Endothelial cell of umbilical vein (primary cell): ENCODE measurements at regions not wholly inside any gene's neighbourhood (a gene's known extent, or its start where the extent isn't known, plus 50 kb on each side); places are given as distances from the start of the nearest gene placed in this dataset.

Source experiments
- BruUV-seq: library from RNA; stranded (reverse); fragments of 400-500 nt; replicated peaks from 2 replicates; lab custom pipeline; 2021; lab: Mats Ljungman, UMichigan
- CTCF ChIA-PET: fragments of 300-600, 350-600 bp; sonication (Branson Sonifier 250); formaldehyde crosslinking; loops from one replicate; lab custom pipeline; 2021; ENCODE audit warnings: antibody characterized with exemption, inconsistent platforms; lab: Charles Lee
- POLR2A ChIA-PET: fragments of 300-600, 350-600 bp; sonication (Branson Sonifier 250); formaldehyde crosslinking; loops from one replicate; lab custom pipeline; 2021; ENCODE audit warnings: antibody characterized with exemption, inconsistent platforms; lab: Charles Lee
- DNase-seq: peaks from one replicate; pipeline ENCODE4 v3.0.0-alpha.2; 2011; ENCODE audit warnings: low read depth, low spot score
- FAIRE-seq: peaks from 2 replicates; lab custom pipeline; 2011; peaks lifted over from hg19 to GRCh38; lab: Jason Lieb, UNC
- H2AFZ ChIP-seq: 2 replicates; pipeline ENCODE4 v1.6.0; 2012; ENCODE audit warnings: low read depth, low read length, control low read depth, inconsistent platforms
- H3K27ac ChIP-seq: 2 replicates; pipeline ENCODE4 v1.5.1; 2011; ENCODE audit warnings: low read depth, mild to moderate bottlenecking, control low read depth, low read length, moderate library complexity; ENCODE audit not compliant: insufficient read depth
- H3K27me3 ChIP-seq, 2 experiments: 2 replicates each; pipeline versions ENCODE4 v1.6.0 to v1.6.1; 2011; ENCODE audit warnings: low read length in 2 of 2, mixed read lengths in 1 of 2; ENCODE audit not compliant: control insufficient read depth in 2 of 2, insufficient read depth in 2 of 2
- H3K36me3 ChIP-seq, 2 experiments: 2 replicates in 1 of 2; 3 replicates in 1 of 2; pipeline ENCODE4 v1.5.1; 2011; ENCODE audit warnings: low read length in 2 of 2, mild to moderate bottlenecking in 1 of 2, moderate library complexity in 1 of 2; ENCODE audit not compliant: control insufficient read depth in 2 of 2, insufficient read depth in 2 of 2; ENCODE audit errors: extremely low read depth in 1 of 2
- H3K4me1 ChIP-seq: 3 replicates; pipeline ENCODE4 v1.5.1; 2011; ENCODE audit warnings: mild to moderate bottlenecking, low read length; ENCODE audit not compliant: control insufficient read depth, insufficient read depth; ENCODE audit errors: extremely low read depth
- H3K4me2 ChIP-seq: 2 replicates; pipeline ENCODE4 v1.6.1; 2011; ENCODE audit warnings: low read length, control low read depth, mixed read lengths; ENCODE audit not compliant: insufficient read depth
- H3K4me3 ChIP-seq, 3 experiments: fragments of 200-600 bp in 1 of 3; sonication (generic), shearing (Covaris generic) in 1 of 3; replicated peaks in 1 of 3; 2 replicates each; pipeline ENCODE4 v1.5.1; 2011 to 2016; ENCODE audit warnings: control low read depth in 3 of 3, low read length in 3 of 3, mild to moderate bottlenecking in 2 of 3, inconsistent platforms in 1 of 3, low read depth in 1 of 3, moderate library complexity in 1 of 3; ENCODE audit not compliant: insufficient read depth in 1 of 3
- H3K79me2 ChIP-seq: 2 replicates; pipeline ENCODE4 v1.6.0; 2012; ENCODE audit warnings: low read length, inconsistent platforms; ENCODE audit not compliant: control insufficient read depth, insufficient read depth
- H3K9ac ChIP-seq: replicated peaks from 2 replicates; pipeline ENCODE3; 2011; ENCODE audit warnings: low read length, control low read depth; ENCODE audit not compliant: insufficient read depth; ENCODE audit errors: extremely low read depth
- H3K9me1 ChIP-seq: replicated peaks from 3 replicates; pipeline ENCODE4 v1.6.0; 2011; ENCODE audit warnings: mild to moderate bottlenecking, low read length; ENCODE audit not compliant: control insufficient read depth, insufficient read depth; ENCODE audit errors: extremely low read depth
- H3K9me3 ChIP-seq: replicated peaks from 2 replicates; pipeline ENCODE4 v1.5.1; 2012; ENCODE audit warnings: low read length, inconsistent platforms; ENCODE audit not compliant: control insufficient read depth, insufficient read depth
- H4K20me1 ChIP-seq: replicated peaks from 2 replicates; pipeline ENCODE3; 2011; ENCODE audit warnings: mild to moderate bottlenecking, low read length; ENCODE audit not compliant: control insufficient read depth, insufficient read depth; ENCODE audit errors: extremely low read depth
- CTCF ChIP-seq, 2 donors: IDR thresholded peaks; 1 replicate in 1 of 2; 2 replicates in 1 of 2; pipeline ENCODE4 v1.5.1; 2011; ENCODE audit warnings: low read length in 2 of 2, mild to moderate bottlenecking in 2 of 2, moderate library complexity in 2 of 2, control low read depth in 1 of 2, inconsistent platforms in 1 of 2, low read depth in 1 of 2; ENCODE audit not compliant: insufficient read depth in 1 of 2; ENCODE audit errors: extremely low read depth in 1 of 2
- EZH2 ChIP-seq: IDR thresholded peaks from 2 replicates; pipeline ENCODE4 v1.6.1; 2012; ENCODE audit warnings: borderline replicate concordance, low read depth, mild to moderate bottlenecking, moderate library complexity, low read length, inconsistent platforms; ENCODE audit not compliant: severe bottlenecking
- FOS ChIP-seq: IDR thresholded peaks from 2 replicates; pipeline ENCODE4 v1.6.1; 2011; ENCODE audit warnings: mild to moderate bottlenecking, low read length, moderate library complexity, borderline replicate concordance; ENCODE audit not compliant: insufficient read depth
- GATA2 ChIP-seq: IDR thresholded peaks from 2 replicates; pipeline ENCODE4 v1.7.0; 2011; ENCODE audit warnings: low read depth, mild to moderate bottlenecking, moderate library complexity, mixed read lengths, low read length; ENCODE audit not compliant: insufficient read length, insufficient read depth
- JUN ChIP-seq: IDR thresholded peaks from 2 replicates; pipeline ENCODE4 v1.6.1; 2011; ENCODE audit warnings: borderline replicate concordance, low read depth; ENCODE audit not compliant: insufficient read length, insufficient read depth
- MYC ChIP-seq: IDR thresholded peaks from one replicate; pipeline ENCODE4 v1.6.1; 2011; ENCODE audit warnings: mild to moderate bottlenecking, low read depth, low read length
- POLR2A ChIP-seq: IDR thresholded peaks from 2 replicates; pipeline ENCODE4 v1.6.1; 2012; ENCODE audit warnings: low read depth, mild to moderate bottlenecking, control low read depth, low read length
- POLR2AphosphoS5 ChIP-seq: IDR thresholded peaks from 2 replicates; pipeline ENCODE4 v1.6.1; 2012; ENCODE audit warnings: low read depth, mild to moderate bottlenecking, control low read depth, low read length, moderate library complexity; ENCODE audit not compliant: insufficient read depth
- dilution Hi-C: fragments of 300-500 bp; cut with MboI; formaldehyde crosslinking; loops from one replicate; pipeline ENCODE4 v1.15.0; 2019; ENCODE audit warnings: low sequenced_read_pairs; ENCODE audit not compliant: extremely low pct_ligation_motif_present
- intact Hi-C: fragments of 100-400 bp; cut with micrococcal nuclease; formaldehyde crosslinking; loops from one replicate; pipeline ENCODE4 v1.10.0; 2022
- TF ChIP-seq, protein P1 (sequence below): IDR thresholded peaks from 2 replicates; pipeline ENCODE4 v1.6.1; 2011; ENCODE audit not compliant: insufficient read depth, insufficient read length

DNA sequence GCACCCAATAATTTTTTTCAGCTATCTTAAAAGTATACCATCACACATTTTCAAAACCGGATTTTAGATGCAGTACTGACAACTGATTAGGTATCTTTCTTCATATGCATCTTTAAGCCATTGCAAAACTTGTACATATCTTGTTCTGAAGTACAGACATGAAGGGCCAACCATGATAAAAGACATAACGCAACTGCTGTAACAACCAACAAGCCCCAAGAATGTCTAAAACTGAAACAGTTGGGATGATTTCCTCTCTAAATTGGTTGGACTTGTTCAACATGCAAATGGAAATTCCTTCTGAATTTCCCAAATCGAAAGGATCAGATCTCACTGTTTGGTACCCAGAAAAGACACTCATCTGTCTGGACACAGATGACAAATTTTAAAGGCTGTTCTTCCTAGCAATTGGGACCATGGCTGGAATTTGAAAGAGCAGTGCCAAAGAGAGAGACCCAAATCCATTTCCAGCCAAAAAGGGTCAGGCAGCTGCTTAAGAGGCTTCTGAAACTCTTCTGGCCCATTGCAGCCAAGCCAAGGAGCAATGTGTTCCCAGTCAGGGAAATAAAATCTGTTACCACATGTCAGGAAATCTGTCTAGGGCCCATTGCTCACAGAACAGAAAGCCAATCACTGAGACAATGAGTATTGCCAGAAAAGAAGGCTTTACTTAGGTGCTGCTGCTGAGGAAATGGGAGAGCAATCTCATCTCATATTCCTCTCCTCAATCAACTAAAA is 1122.4 kb upstream of the USP15 start:
- no peak overlapping the region for H3K4me2 ChIP-seq
- H3K27me3 ChIP-seq, result no peaks in the 10 kb centered on the region
- H3K36me3 ChIP-seq, result no peaks in the 10 kb centered on the region
- H3K9me3 ChIP-seq, result no peaks in the 10 kb centered on the region
- no peaks in the 10 kb centered on the region for H3K79me2 ChIP-seq
- DNase-seq, result no peak
- BruUV-seq, result no TSS peak
- ChIA-PET CTCF (no interaction called here), POLR2A (no interaction called here)
- dilution Hi-C loops (no loop called here), intact Hi-C loops (no loop called here)
- H3K9me1 ChIP-seq, result no peaks in the 10 kb centered on the region
- no peak overlapping the region for H3K27ac ChIP-seq
- no peak overlapping the region for H3K9ac ChIP-seq
- H3K4me3 ChIP-seq, result no peak overlapping the region
- H3K4me1 ChIP-seq, result no peaks in the 10 kb centered on the region
- no peak for FAIRE-seq
- TF ChIP-seq GATA2, result no peak
- TF ChIP-seq, protein P1, sequence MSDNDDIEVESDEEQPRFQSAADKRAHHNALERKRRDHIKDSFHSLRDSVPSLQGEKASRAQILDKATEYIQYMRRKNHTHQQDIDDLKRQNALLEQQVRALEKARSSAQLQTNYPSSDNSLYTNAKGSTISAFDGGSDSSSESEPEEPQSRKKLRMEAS, result no peak
- no peak for TF ChIP-seq POLR2AphosphoS5
- TF ChIP-seq POLR2A, result no peak
- TF ChIP-seq MYC, result no peak
- TF ChIP-seq CTCF (IDR thresholded peaks at IDR 0.05; ENCODE audit: extremely low read depth in 1 of 2, insufficient read depth in 1 of 2, low read depth in 1 of 2, low read length in 2 of 2), result no peak
- no peak for TF ChIP-seq EZH2
- no peak for TF ChIP-seq JUN
- no peak for TF ChIP-seq FOS
- no peak overlapping the region for H2AFZ ChIP-seq
- H4K20me1 ChIP-seq, result no peaks in the 10 kb centered on the region
